ENCODE measurements at regions not wholly inside any gene's neighbourhood (a gene's known extent, or its start where the extent isn't known, plus 50 kb on each side); places are given as distances from the start of the nearest gene placed in this dataset.
A peak's percentile ranks its signal among the peaks of the same experiment; 100 is the strongest.

- Histone ChIP-seq H2BK12ac (ENCODE audit: low read depth, low read length) (no peak overlapping the region), H4K8ac (ENCODE audit: extremely low read depth, insufficient read depth, low read length) (0 out of 2 replicates have a peak overlapping the region, but pooled peaks have one; percentile 7), H3K79me2 (ENCODE audit: control insufficient read depth in 1 of 2, insufficient read depth in 2 of 2, low read length in 2 of 2) (no peaks in the 10 kb centered on the region), H2BK120ac (replicated peaks; ENCODE audit: low read depth, low read length) (no peak overlapping the region), H3K4me2 (ENCODE audit: insufficient read depth in 1 of 2, low read depth in 2 of 2, low read length in 2 of 2) (no peak overlapping the region), H3K4ac (replicated peaks; ENCODE audit: insufficient read length, low read depth, low read length) (no peak overlapping the region), H2AK5ac (ENCODE audit: low read depth, low read length) (no peak overlapping the region), H3K4me1 (replicated peaks in 1 of 4; ENCODE audit: control insufficient read depth in 3 of 4, insufficient read depth in 4 of 4, low read length in 3 of 4) (peaks cover 0 to 4% (median 0%) of the 10 kb centered on the region in 4 experiments; a peak in 1 of 7 replicates), H2BK15ac (ENCODE audit: low read length) (no peak overlapping the region), H3K14ac (ENCODE audit: insufficient read length) (no peak overlapping the region), H3K79me1 (ENCODE audit: low read depth, low read length) (no peaks in the 10 kb centered on the region), H3K9me3 (ENCODE audit: insufficient read depth in 2 of 2, low read depth in 1 of 2, low read length in 1 of 2) (no peaks in the 10 kb centered on the region), H3K18ac (ENCODE audit: extremely low read depth, low read length) (no peak overlapping the region), H3K4me3 (ENCODE audit: extremely low read depth in 1 of 4, insufficient read depth in 2 of 4, low read depth in 3 of 4, low read length in 4 of 4) (no peak overlapping the region), H3K23me2 (ENCODE audit: low read depth, low read length) (no peaks in the 10 kb centered on the region), H3K27ac (ENCODE audit: low read depth, low read length) (no peak overlapping the region), H3K36me3 (ENCODE audit: control insufficient read depth in 2 of 4, insufficient read depth in 4 of 4, low read length in 3 of 4) (no peaks in the 10 kb centered on the region), H4K5ac (ENCODE audit: insufficient read length, low read depth, low read length) (no peak overlapping the region), H3K56ac (replicated peaks; ENCODE audit: insufficient read length, low read depth, low read length) (no peak overlapping the region), H3K27me3 (replicated peaks in 1 of 4; ENCODE audit: control insufficient read depth in 3 of 4, extremely low read depth in 1 of 4, insufficient read depth in 3 of 4, low read length in 3 of 4) (no peaks in the 10 kb centered on the region), H2AFZ (ENCODE audit: low read length) (no peak overlapping the region), H2BK20ac (ENCODE audit: low read length) (no peak overlapping the region), H2BK5ac (ENCODE audit: low read depth, low read length) (peak overlapping the region; percentile 4; the same call in 1 of the 2 replicates), H3K9ac (replicated peaks in 1 of 4; ENCODE audit: extremely low read depth in 1 of 4, low read depth in 3 of 4, low read length in 3 of 4) (no peak overlapping the region), H4K91ac (replicated peaks; ENCODE audit: insufficient read length, low read length) (no peak overlapping the region), H4K20me1 (replicated peaks in 1 of 2; ENCODE audit: control insufficient read depth in 1 of 2, insufficient read depth in 2 of 2, low read length in 2 of 2) (peaks cover 0 to 3% of the 10 kb centered on the region in 2 experiments), H3K23ac (ENCODE audit: insufficient read length) (no peak overlapping the region)
- FAIRE-seq (no peak), DNase-seq (ENCODE audit: low read depth in 1 of 2, low spot score in 2 of 2) (no peak)
- CTCF ChIA-PET (ENCODE audit: partially characterized antibody), result interaction anchor here (0.8 to 3.4 kb wide), 7 partner anchors 10 to 205 kb away, joined by 3 to 16 read pairs (median 6); no protein-coding TSS in a partner anchor
- 80% methylated on average over 7 of the region's 8 CpGs; no CpG with 5 or more reads in 1 of the 2 experiments for WGBS, 2 experiments (ENCODE audit: extremely low coverage in 1 of 2, insufficient coverage in 1 of 2, insufficient read length in 1 of 2, insufficient replicate concordance in 2 of 2, low coverage in 1 of 2, low lambda C conversion rate in 2 of 2, missing lambda C conversion rate in 1 of 2)
- POLR2A ChIA-PET (ENCODE audit: partially characterized antibody), result interaction anchor here (1.0 to 1.5 kb wide), 2 partner anchors 11 to 200 kb away, joined by 5 to 6 read pairs; partner anchors contain the start of genes MPHOSPH9 and MTRFR
- TF ChIP-seq SAP30 (IDR thresholded peaks at IDR 0.05; ENCODE audit: insufficient read depth, insufficient replicate concordance, low read length) (no peak), TBP (IDR thresholded peaks at IDR 0.05; ENCODE audit: low read depth, low read length) (no peak), POU5F1 (IDR thresholded peaks at IDR 0.05; ENCODE audit: low read depth, low read length) (no peak), BCL11A (IDR thresholded peaks at IDR 0.05; ENCODE audit: low read depth in 2 of 2, low read length in 2 of 2) (no peak), CBX8 (IDR thresholded peaks at IDR 0.05; ENCODE audit: borderline replicate concordance, low read depth, low read length) (no peak), ZNF274 (IDR thresholded peaks at IDR 0.05; ENCODE audit: borderline replicate concordance, extremely low read depth, low read length) (no peak), USF2 (IDR thresholded peaks at IDR 0.05; ENCODE audit: low read length) (no peak), SIX5 (IDR thresholded peaks at IDR 0.05; ENCODE audit: low read depth, low read length) (no peak), JUN (IDR thresholded peaks at IDR 0.05; ENCODE audit: low read depth, low read length) (no peak), YY1 (IDR thresholded peaks at IDR 0.05; ENCODE audit: low read depth, low read length) (no peak), HDAC2 (IDR thresholded peaks at IDR 0.05; ENCODE audit: borderline replicate concordance in 1 of 2, low read depth in 2 of 2, low read length in 2 of 2) (no peak), HDAC6 (IDR thresholded peaks at IDR 0.05; ENCODE audit: low read depth, low read length) (no peak)
Measured at GRCh38 chr12:123032736-123033391, 52.4 kb downstream of the ARL6IP4 start.
